NCI-H345 (cell line): ENCODE measurements at regions not wholly inside any gene's neighbourhood (a gene's known extent, or its start where the extent isn't known, plus 50 kb on each side); places are given as distances from the start of the nearest gene placed in this dataset.
"Not testable (repeated sequence)": the region's sequence is repeated elsewhere in the genome, so short reads cannot be mapped to it uniquely, and the experiment has no call there.

Source experiments
- DNase-seq: peaks from one replicate; lab custom pipeline; 2025; lab: John Stamatoyannopoulos, UW

- no peak for DNase-seq
Measured at GRCh38 chr2:226125176-226125883, 674.3 kb downstream of the IRS1 start.

GRCh38 chr2:226124548-226125011, 675.0 kb downstream of the IRS1 start:
- no peak for DNase-seq

GRCh38 chr2:226123300-226123699, 676.3 kb downstream of the IRS1 start:
- DNase-seq = no peak

GRCh38 chr2:226122041-226122440, 677.6 kb downstream of the IRS1 start:
- DNase-seq = no peak

- no peak for DNase-seq
Measured at GRCh38 chr2:226121046-226121738, 678.4 kb downstream of the IRS1 start.

- DNase-seq = no peak
Measured at GRCh38 chr2:226118471-226119429, 680.9 kb downstream of the IRS1 start.

GRCh38 chr2:226117510-226118065, 682.0 kb downstream of the IRS1 start:
- no peak for DNase-seq

- DNase-seq = no peak
Measured at GRCh38 chr2:226116346-226116745, 683.3 kb downstream of the IRS1 start.

GRCh38 chr2:226115832-226116200, 683.8 kb downstream of the IRS1 start:
- DNase-seq = no peak

- DNase-seq = no peak
Measured at GRCh38 chr2:226115102-226115831, 684.4 kb downstream of the IRS1 start.

- no peak for DNase-seq
Measured at GRCh38 chr2:226114436-226114835, 685.2 kb downstream of the IRS1 start.

- DNase-seq = no peak
Measured at GRCh38 chr2:226098861-226099745, 699.6 kb downstream of the NYAP2 start.

GRCh38 chr2:226095058-226095457, 695.5 kb downstream of the NYAP2 start:
- DNase-seq = no peak

GRCh38 chr2:226093364-226093763, 693.9 kb downstream of the NYAP2 start:
- no peak for DNase-seq

GRCh38 chr2:226088366-226088674, 688.8 kb downstream of the NYAP2 start:
- no peak for DNase-seq

- no peak for DNase-seq
Measured at GRCh38 chr2:226087505-226088365, 688.2 kb downstream of the NYAP2 start.

- no peak for DNase-seq
Measured at GRCh38 chr2:226087051-226087450, 687.5 kb downstream of the NYAP2 start.

- DNase-seq = no peak
Measured at GRCh38 chr2:226086190-226086589, 686.7 kb downstream of the NYAP2 start.

GRCh38 chr2:226085425-226085824, 685.9 kb downstream of the NYAP2 start:
- DNase-seq = not testable (repeated sequence)

GRCh38 chr2:226080334-226080733, 680.8 kb downstream of the NYAP2 start:
- DNase-seq = no peak
